HEK293T (cell line): ENCODE measurements at regions not wholly inside any gene's neighbourhood (a gene's known extent, or its start where the extent isn't known, plus 50 kb on each side); places are given as distances from the start of the nearest gene placed in this dataset.

Experiments used
- BHLHE40 ChIP-seq: fragments of 450-650 bp; IDR thresholded peaks from 2 replicates; pipeline ENCODE4 v1.6.1; 2016; ENCODE audit warnings: mild to moderate bottlenecking, moderate library complexity, borderline replicate concordance
- ELF4 ChIP-seq: fragments of 450-650 bp; IDR thresholded peaks from 2 replicates; pipeline ENCODE4 v1.6.1; 2017; ENCODE audit warnings: antibody characterized with exemption
- FOXK2 ChIP-seq: fragments of 450-650 bp; IDR thresholded peaks from 2 replicates; pipeline ENCODE4 v1.6.1; 2016; ENCODE audit warnings: mild to moderate bottlenecking

- no peak for TF ChIP-seq FOXK2
- TF ChIP-seq ELF4 = no peak
- no peak for TF ChIP-seq BHLHE40
These were observed 97.9 kb upstream of the RIOK3 start for GRCh38 chr18:23355206-23355605.
